ENCODE measurements at regions not wholly inside any gene's neighbourhood (a gene's known extent, or its start where the extent isn't known, plus 50 kb on each side); places are given as distances from the start of the nearest gene placed in this dataset.

DNA sequence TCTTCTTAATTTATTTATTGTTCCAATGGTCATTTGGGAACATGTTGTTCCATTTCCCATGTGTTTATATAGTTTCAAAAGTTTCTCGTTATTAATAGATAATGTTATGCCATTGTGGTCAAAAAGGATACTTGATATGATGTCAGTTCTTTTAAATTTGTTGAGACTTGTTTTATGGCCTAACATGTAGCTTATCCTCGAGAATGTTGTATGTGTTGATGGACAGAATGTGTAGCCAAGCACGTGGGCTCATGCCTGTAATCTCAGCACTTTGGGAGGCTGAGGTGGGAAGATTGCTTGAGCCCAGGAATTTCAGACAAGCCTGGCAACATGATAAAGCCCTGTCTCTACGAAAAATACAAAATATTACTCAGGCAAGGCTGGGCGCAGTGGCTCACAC lies 168.5 kb upstream of the USP38 start:
- peak overlapping the region; percentile 27; the same call in 1 of the 2 replicates for H3K27ac ChIP-seq
- TF ChIP-seq, protein P1, sequence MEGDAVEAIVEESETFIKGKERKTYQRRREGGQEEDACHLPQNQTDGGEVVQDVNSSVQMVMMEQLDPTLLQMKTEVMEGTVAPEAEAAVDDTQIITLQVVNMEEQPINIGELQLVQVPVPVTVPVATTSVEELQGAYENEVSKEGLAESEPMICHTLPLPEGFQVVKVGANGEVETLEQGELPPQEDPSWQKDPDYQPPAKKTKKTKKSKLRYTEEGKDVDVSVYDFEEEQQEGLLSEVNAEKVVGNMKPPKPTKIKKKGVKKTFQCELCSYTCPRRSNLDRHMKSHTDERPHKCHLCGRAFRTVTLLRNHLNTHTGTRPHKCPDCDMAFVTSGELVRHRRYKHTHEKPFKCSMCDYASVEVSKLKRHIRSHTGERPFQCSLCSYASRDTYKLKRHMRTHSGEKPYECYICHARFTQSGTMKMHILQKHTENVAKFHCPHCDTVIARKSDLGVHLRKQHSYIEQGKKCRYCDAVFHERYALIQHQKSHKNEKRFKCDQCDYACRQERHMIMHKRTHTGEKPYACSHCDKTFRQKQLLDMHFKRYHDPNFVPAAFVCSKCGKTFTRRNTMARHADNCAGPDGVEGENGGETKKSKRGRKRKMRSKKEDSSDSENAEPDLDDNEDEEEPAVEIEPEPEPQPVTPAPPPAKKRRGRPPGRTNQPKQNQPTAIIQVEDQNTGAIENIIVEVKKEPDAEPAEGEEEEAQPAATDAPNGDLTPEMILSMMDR (conservative IDR thresholded peaks at IDR 0.05) = no peak
- no peak for TF ChIP-seq ZFX (IDR thresholded peaks at IDR 0.05)

DNA sequence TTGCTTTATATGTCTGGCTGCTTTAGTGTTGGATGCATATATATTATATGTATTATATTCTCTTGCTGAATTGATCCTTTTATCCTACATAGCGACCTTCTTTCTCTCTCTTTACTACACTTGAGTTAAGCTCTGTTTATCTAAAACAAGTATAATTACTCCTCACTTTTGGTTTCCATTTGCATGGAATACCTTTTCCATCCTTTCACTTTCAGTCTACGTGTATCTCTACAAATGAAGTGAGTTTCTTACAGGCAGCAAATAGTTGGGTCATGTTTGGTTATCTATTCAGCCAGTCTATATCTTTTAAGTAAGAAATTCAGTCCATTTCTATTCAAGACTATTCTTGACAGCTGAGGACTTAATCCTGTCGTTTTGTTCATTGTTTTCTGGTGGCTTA lies 167.5 kb upstream of the USP38 start:
- no peak for TF ChIP-seq ZFX (IDR thresholded peaks at IDR 0.05)
- TF ChIP-seq, protein P1 (conservative IDR thresholded peaks at IDR 0.05) = no peak
- no peak overlapping the region for H3K27ac ChIP-seq

DNA sequence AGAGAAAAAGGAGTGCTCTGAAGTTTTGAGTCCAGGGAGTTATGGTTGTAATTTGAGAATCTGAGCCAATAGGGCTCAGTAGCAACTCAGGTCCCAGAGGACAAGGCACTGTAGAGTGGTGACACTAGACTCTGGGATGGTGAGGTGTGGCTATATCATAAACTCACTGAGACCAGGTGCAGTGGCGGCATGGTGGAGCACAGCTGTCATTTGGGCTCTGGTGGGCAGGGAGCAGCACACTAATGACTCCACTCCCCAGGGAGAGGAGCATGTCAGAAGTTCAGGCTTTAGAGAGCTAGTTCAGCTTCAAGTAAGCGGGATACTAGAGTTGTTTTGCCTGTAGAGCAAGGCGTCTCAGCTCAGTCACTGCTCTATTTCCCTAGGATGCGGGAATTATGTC lies 165.4 kb upstream of the USP38 start:
- TF ChIP-seq, protein P1 (conservative IDR thresholded peaks at IDR 0.05) = no peak
- TF ChIP-seq ZFX (IDR thresholded peaks at IDR 0.05) = no peak
- H3K27ac ChIP-seq = no peak overlapping the region

DNA sequence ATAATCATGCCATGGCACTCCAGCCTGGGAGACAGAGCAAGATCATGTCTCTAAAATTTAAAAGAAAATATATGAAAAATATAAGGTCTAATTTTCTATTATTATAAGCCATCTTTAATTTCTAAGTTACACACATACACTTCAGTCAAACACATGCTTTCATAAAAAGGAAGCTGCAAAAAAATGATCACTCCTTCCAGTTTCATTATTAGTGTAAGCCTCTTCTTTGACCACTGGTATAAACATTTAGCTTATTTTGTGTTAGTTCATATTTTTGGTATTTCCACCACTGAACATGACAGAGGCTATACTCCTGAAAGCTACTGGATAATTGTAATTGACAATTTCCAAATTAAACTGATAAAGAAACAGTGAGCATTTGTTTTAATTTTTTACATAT lies 163.3 kb upstream of the USP38 start:
- TF ChIP-seq, protein P1 (conservative IDR thresholded peaks at IDR 0.05) = no peak
- TF ChIP-seq ZFX (IDR thresholded peaks at IDR 0.05) = no peak
- H3K27ac ChIP-seq = no peak overlapping the region

DNA sequence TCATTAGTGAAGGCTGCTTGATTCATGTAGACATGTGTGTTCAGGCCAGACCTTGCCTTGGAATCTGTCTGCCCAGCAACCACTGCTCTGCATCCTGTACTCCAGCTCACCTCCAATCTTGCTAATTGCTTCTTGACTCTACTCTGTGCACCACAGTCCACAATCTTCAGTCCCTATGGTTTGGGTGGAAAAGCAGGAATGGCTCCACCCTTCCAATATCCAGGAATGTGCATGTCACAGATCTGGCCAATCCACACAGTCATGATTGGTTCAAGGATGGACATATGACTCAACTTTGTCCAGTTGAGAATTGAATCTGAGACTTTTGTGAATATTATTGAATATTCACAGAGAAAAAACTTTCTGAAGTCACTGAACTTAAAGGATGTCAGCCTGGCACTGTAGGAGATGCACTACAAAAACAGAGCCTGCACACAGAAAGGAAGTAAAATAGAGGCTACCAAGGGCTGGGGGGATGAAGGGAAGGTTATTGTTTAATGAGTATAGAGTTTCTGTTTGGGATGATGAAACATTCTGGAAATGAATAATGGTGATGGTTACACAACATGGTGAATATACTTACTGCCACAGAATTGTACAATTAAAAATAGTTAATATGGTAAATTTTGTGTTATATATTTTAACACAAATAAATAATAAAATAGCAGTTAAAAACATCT lies 161.3 kb upstream of the USP38 start:
- no peak for TF ChIP-seq ZFX (IDR thresholded peaks at IDR 0.05)
- TF ChIP-seq, protein P1 (conservative IDR thresholded peaks at IDR 0.05) = no peak
- no peak overlapping the region for H3K27ac ChIP-seq

DNA sequence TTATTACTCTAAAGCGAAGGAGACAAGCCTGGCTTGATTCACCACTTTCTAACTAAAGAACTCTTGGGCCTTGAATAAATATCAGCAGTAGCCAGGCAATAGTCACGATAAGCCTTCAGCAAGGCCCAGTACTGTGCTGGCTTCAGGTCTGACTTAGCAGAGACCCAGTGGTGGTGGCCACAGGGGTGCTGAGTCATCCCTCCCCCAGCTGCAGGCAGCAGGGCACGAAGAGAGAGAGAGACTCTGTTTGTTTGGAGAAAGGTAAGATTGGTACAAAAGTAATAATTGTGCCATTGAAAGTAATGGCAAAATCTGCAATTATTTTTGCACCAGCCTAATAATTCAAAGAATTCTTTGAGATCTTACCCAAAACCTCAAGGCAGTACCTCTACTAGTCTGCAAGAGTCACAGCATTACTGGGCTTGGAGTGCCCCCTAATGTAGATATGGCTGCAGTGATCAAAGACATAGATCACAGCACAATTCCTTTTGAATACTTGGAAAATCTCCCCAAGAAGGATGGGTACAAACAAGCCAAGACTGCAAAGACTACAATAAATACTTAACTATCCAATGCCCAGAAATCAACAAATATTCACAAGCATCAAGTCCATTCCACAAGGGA lies 159.5 kb upstream of the USP38 start:
- no peak overlapping the region for H3K27ac ChIP-seq
- TF ChIP-seq, protein P1 (conservative IDR thresholded peaks at IDR 0.05) = peak; percentile 29
- no peak for TF ChIP-seq ZFX (IDR thresholded peaks at IDR 0.05)

DNA sequence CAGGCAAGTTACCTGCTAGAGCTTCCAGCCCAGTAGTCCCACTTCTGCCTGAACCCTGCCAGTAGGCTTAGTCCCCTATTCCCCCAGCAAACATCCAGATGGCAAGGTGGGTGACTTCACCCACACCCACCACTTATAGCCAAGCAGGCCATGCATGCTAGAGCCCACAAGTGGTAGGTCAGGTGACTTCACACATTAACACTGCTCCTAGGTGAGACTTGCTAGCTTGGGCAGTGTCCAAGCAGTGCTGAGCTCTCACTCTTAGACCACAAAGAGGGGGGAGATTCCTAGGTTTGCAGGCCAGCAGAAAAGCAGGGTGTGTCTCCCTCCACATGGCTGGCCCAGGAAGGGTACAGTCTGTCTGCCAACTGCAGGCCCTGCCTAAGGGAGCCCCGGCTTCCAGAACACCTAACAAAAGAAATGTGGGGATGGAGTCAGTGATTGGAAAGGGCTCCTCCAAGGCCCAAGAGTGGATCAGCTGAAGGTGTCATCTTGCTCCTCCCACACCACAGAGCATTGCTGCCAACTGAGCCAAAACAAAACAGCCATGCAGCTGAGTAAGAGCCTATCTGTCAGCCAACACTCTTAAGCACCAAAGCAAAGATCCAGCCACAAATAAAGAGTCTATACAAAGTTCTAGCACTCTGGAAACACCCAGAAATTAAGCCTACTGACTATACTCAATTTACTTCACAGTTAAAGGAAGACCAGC lies 158.1 kb upstream of the USP38 start:
- no peak overlapping the region for H3K27ac ChIP-seq
- no peak for TF ChIP-seq ZFX (IDR thresholded peaks at IDR 0.05)
- TF ChIP-seq, protein P1 (conservative IDR thresholded peaks at IDR 0.05) = no peak
